EH (cell line): ENCODE measurements at regions not wholly inside any gene's neighbourhood (a gene's known extent, or its start where the extent isn't known, plus 50 kb on each side); places are given as distances from the start of the nearest gene placed in this dataset.

ENCODE experiments used
- DNase-seq: peaks from one replicate; pipeline ENCODE4 v3.0.0-alpha.2; 2015; ENCODE audit warnings: low read depth

- DNase-seq: no peak
These were observed 72.3 kb upstream of the RAD23B start for GRCh38 chr9:107210775-107211174.

GRCh38 chr9:107211284-107211923 lies 71.7 kb upstream of the RAD23B start:
- no peak for DNase-seq

- DNase-seq: no peak
These were observed 70.5 kb upstream of the RAD23B start for GRCh38 chr9:107212613-107213012.

- DNase-seq: no peak
These were observed 70.0 kb upstream of the RAD23B start for GRCh38 chr9:107213080-107213479.

- peak; percentile 98 for DNase-seq
These were observed 69.5 kb upstream of the RAD23B start for GRCh38 chr9:107213561-107214028.

- DNase-seq: peak; percentile 39
These were observed 68.7 kb upstream of the RAD23B start for GRCh38 chr9:107214381-107214780.

- DNase-seq: peak; percentile 69
These were observed 68.2 kb upstream of the RAD23B start for GRCh38 chr9:107214915-107215314.

GRCh38 chr9:107215381-107215780 lies 67.7 kb upstream of the RAD23B start:
- peak; percentile 54 for DNase-seq

GRCh38 chr9:107216329-107216728 lies 66.8 kb upstream of the RAD23B start:
- no peak for DNase-seq

- no peak for DNase-seq
These were observed 64.1 kb upstream of the RAD23B start for GRCh38 chr9:107218829-107219485.

GRCh38 chr9:107219486-107220077 lies 63.5 kb upstream of the RAD23B start:
- DNase-seq: no peak

- no peak for DNase-seq
These were observed 61.8 kb upstream of the RAD23B start for GRCh38 chr9:107221321-107221720.

GRCh38 chr9:107222020-107222522 lies 61.0 kb upstream of the RAD23B start:
- peak; percentile 66 for DNase-seq

GRCh38 chr9:107223381-107223780 lies 59.7 kb upstream of the RAD23B start:
- DNase-seq: no peak

GRCh38 chr9:107224252-107224651 lies 58.8 kb upstream of the RAD23B start:
- DNase-seq: no peak

- no peak for DNase-seq
These were observed 56.7 kb upstream of the RAD23B start for GRCh38 chr9:107226421-107226820.

GRCh38 chr9:107227774-107228173 lies 55.3 kb upstream of the RAD23B start:
- DNase-seq: no peak

- DNase-seq: no peak
These were observed 54.5 kb upstream of the RAD23B start for GRCh38 chr9:107228496-107229039.

- no peak for DNase-seq
These were observed 53.8 kb upstream of the RAD23B start for GRCh38 chr9:107229241-107229741.
